ENCODE measurements at regions not wholly inside any gene's neighbourhood (a gene's known extent, or its start where the extent isn't known, plus 50 kb on each side); places are given as distances from the start of the nearest gene placed in this dataset.

DNA sequence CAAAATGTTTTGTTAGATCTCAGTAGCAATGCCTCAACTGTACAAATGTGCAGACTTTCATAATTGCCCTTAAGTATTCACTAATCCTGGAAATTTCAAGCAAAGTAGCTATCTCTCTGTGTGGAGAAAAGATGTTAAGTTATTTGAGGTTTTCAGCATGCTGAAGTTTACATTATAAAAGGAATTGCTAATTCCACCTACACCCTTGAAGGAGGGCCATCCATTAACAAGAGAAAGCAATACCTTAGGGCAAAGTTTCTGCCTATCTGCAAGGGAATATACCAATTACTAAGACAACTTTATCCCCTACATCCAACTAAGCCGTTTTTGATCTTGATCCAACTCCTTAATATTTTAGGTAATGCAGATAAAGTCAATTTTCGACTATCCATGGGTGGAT is 380.7 kb upstream of the BTBD3 start:
- no peak overlapping the region for H3K4me3 ChIP-seq (ENCODE audit: low read depth, low read length)
- TF ChIP-seq, protein P1, sequence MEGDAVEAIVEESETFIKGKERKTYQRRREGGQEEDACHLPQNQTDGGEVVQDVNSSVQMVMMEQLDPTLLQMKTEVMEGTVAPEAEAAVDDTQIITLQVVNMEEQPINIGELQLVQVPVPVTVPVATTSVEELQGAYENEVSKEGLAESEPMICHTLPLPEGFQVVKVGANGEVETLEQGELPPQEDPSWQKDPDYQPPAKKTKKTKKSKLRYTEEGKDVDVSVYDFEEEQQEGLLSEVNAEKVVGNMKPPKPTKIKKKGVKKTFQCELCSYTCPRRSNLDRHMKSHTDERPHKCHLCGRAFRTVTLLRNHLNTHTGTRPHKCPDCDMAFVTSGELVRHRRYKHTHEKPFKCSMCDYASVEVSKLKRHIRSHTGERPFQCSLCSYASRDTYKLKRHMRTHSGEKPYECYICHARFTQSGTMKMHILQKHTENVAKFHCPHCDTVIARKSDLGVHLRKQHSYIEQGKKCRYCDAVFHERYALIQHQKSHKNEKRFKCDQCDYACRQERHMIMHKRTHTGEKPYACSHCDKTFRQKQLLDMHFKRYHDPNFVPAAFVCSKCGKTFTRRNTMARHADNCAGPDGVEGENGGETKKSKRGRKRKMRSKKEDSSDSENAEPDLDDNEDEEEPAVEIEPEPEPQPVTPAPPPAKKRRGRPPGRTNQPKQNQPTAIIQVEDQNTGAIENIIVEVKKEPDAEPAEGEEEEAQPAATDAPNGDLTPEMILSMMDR (IDR thresholded peaks at IDR 0.05; ENCODE audit: low read depth, low read length), result no peak
- no peak for DNase-seq (ENCODE audit: low read depth, low spot score)
- in situ Hi-C loops (cut with HindIII; ENCODE audit: low sequenced_read_pairs), result no loop called here

DNA sequence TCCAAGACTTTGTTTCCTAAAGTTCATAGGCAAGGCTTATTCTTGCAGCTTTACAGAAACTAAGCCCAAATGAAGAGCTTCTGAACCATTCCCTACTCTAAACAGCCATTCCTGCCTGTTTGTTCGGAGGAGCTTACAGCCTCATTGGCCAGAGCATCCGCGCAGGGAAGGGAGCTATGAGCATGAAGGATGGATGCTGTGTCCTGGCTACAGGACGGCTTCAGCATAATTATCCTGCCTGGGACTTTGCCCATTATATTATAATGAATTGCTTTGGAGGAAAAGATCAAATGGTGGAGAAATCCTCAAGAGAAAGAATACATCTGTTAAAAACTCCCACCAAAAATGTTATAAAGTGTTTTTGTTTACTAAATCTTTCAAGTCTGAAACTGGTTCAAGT is 378.2 kb upstream of the BTBD3 start:
- TF ChIP-seq, protein P1 (IDR thresholded peaks at IDR 0.05; ENCODE audit: low read depth, low read length), result no peak
- no peak for DNase-seq (ENCODE audit: low read depth, low spot score)
- in situ Hi-C loops (cut with HindIII; ENCODE audit: low sequenced_read_pairs), result no loop called here
- H3K4me3 ChIP-seq (ENCODE audit: low read depth, low read length), result no peak overlapping the region

DNA sequence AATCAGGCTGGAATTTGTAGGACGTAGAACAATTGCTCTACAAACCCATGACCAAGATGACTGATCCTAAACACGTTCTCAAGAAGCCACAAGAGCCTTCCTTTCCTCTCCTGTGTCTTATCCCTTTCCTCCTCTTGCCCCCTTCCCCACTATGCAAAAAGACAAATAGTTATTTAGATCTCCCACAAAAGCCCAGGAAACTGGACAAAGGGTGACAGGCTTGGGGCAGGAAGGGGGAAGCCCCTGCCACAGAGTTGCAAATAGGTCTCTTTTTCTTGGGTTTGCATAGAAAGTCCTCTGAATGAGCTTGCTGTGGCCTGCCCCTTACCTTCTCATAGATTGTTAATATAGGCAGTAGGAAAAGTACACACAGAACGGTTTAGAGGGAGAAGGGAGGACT is 377.1 kb upstream of the BTBD3 start:
- no peak for DNase-seq (ENCODE audit: low read depth, low spot score)
- H3K4me3 ChIP-seq (ENCODE audit: low read depth, low read length), result no peak overlapping the region
- TF ChIP-seq, protein P1 (IDR thresholded peaks at IDR 0.05; ENCODE audit: low read depth, low read length), result no peak
- in situ Hi-C loops (cut with HindIII; ENCODE audit: low sequenced_read_pairs), result no loop called here

DNA sequence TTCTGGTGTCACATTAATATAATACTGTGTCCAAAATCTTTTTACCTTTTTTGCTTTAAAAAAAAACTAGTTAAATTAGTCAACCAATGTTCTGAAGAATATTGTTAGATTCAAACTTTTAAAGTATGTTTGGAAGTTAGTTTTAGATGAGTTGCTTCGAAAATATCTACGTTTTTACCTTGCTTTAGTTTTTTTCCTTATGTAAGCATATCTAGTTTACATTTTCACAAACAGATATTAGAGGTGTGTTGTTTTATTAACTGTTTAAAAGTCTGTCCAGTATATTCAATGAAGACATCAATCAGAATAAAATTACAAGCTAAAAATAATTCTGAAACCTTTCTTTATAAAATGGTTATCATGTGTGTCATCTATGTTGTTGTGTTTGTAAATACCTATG is 375.0 kb upstream of the BTBD3 start:
- TF ChIP-seq, protein P1 (IDR thresholded peaks at IDR 0.05; ENCODE audit: low read depth, low read length), result no peak
- in situ Hi-C loops (cut with HindIII; ENCODE audit: low sequenced_read_pairs), result no loop called here
- DNase-seq (ENCODE audit: low read depth, low spot score), result no peak
- no peak overlapping the region for H3K4me3 ChIP-seq (ENCODE audit: low read depth, low read length)

DNA sequence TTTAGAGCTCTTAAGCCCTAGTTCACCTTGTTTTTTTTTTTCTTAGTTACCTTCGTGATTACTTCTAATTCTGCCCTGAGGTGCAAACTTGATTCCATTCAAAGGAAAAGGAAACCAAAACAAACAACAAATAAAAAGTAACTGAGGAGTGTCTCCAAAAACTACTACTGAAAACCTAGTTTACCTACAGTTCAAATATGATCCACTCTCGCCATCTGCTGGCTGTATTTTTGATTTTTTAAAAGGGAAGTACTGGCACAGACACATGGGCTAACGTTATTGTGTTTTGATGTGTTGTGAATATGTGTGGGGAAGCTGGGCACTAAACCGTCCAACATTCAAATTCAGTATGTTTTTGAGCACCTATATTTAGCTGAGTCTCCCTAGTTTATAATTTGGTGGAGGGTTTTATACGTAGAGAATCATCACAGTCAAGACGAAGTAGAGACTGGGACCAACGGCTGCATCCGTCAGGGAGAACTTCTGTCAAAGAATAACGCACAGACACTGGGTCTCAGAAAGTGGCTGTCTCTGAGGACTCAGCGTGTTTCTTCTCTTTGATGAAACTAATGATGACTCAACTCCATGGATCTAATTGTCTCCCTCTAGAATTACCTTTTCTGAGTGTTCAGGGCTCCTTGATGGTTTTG is 373.5 kb upstream of the BTBD3 start:
- H3K4me3 ChIP-seq (ENCODE audit: low read depth, low read length), result no peak overlapping the region
- in situ Hi-C loops (cut with HindIII; ENCODE audit: low sequenced_read_pairs), result no loop called here
- DNase-seq (ENCODE audit: low read depth, low spot score), result peak; percentile 80
- TF ChIP-seq, protein P1 (IDR thresholded peaks at IDR 0.05; ENCODE audit: low read depth, low read length), result peak; percentile 47

DNA sequence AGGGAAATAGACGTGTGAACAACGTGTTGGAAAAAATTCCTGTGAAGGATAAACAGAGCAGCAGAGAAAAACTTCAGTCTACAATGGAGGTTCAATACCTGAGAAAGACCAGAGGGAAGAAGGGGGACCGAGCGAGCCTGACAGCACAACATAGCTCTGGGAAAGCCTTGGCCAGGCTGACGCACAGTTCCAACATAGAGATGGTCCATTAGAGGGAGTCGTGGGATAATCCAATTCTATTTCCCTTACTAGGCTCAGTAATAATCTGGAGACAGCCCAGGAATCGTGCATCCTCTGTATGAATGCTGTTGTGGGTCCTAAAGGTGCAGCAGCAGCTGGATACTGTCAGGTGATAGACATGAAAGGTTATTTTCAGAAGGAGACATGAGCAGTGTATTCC is 370.8 kb upstream of the BTBD3 start:
- in situ Hi-C loops (cut with HindIII; ENCODE audit: low sequenced_read_pairs), result no loop called here
- TF ChIP-seq, protein P1 (IDR thresholded peaks at IDR 0.05; ENCODE audit: low read depth, low read length), result no peak
- no peak for DNase-seq (ENCODE audit: low read depth, low spot score)
- no peak overlapping the region for H3K4me3 ChIP-seq (ENCODE audit: low read depth, low read length)

Measured in astrocyte of the spinal cord (primary cell).